Endothelial cell of umbilical vein (primary cell): ENCODE measurements at regions not wholly inside any gene's neighbourhood (a gene's known extent, or its start where the extent isn't known, plus 50 kb on each side); places are given as distances from the start of the nearest gene placed in this dataset.

Experiments
- BruUV-seq: library from RNA; stranded (reverse); fragments of 400-500 nt; replicated peaks from 2 replicates; lab custom pipeline; 2021; lab: Mats Ljungman, UMichigan
- CTCF ChIA-PET: fragments of 300-600, 350-600 bp; sonication (Branson Sonifier 250); formaldehyde crosslinking; loops from one replicate; lab custom pipeline; 2021; ENCODE audit warnings: antibody characterized with exemption, inconsistent platforms; lab: Charles Lee
- POLR2A ChIA-PET: fragments of 300-600, 350-600 bp; sonication (Branson Sonifier 250); formaldehyde crosslinking; loops from one replicate; lab custom pipeline; 2021; ENCODE audit warnings: antibody characterized with exemption, inconsistent platforms; lab: Charles Lee
- DNase-seq: peaks from one replicate; pipeline ENCODE4 v3.0.0-alpha.2; 2011; ENCODE audit warnings: low read depth, low spot score
- FAIRE-seq: peaks from 2 replicates; lab custom pipeline; 2011; peaks lifted over from hg19 to GRCh38; lab: Jason Lieb, UNC
- H2AFZ ChIP-seq: 2 replicates; pipeline ENCODE4 v1.6.0; 2012; ENCODE audit warnings: low read depth, low read length, control low read depth, inconsistent platforms
- H3K27ac ChIP-seq: 2 replicates; pipeline ENCODE4 v1.5.1; 2011; ENCODE audit warnings: low read depth, mild to moderate bottlenecking, control low read depth, low read length, moderate library complexity; ENCODE audit not compliant: insufficient read depth
- H3K27me3 ChIP-seq, 2 experiments: 2 replicates each; pipeline versions ENCODE4 v1.6.0 to v1.6.1; 2011; ENCODE audit warnings: low read length in 2 of 2, mixed read lengths in 1 of 2; ENCODE audit not compliant: control insufficient read depth in 2 of 2, insufficient read depth in 2 of 2
- H3K36me3 ChIP-seq, 2 experiments: 2 replicates in 1 of 2; 3 replicates in 1 of 2; pipeline ENCODE4 v1.5.1; 2011; ENCODE audit warnings: low read length in 2 of 2, mild to moderate bottlenecking in 1 of 2, moderate library complexity in 1 of 2; ENCODE audit not compliant: control insufficient read depth in 2 of 2, insufficient read depth in 2 of 2; ENCODE audit errors: extremely low read depth in 1 of 2
- H3K4me1 ChIP-seq: 3 replicates; pipeline ENCODE4 v1.5.1; 2011; ENCODE audit warnings: mild to moderate bottlenecking, low read length; ENCODE audit not compliant: control insufficient read depth, insufficient read depth; ENCODE audit errors: extremely low read depth
- H3K4me2 ChIP-seq: 2 replicates; pipeline ENCODE4 v1.6.1; 2011; ENCODE audit warnings: low read length, control low read depth, mixed read lengths; ENCODE audit not compliant: insufficient read depth
- H3K4me3 ChIP-seq, 3 experiments: fragments of 200-600 bp in 1 of 3; sonication (generic), shearing (Covaris generic) in 1 of 3; replicated peaks in 1 of 3; 2 replicates each; pipeline ENCODE4 v1.5.1; 2011 to 2016; ENCODE audit warnings: control low read depth in 3 of 3, low read length in 3 of 3, mild to moderate bottlenecking in 2 of 3, inconsistent platforms in 1 of 3, low read depth in 1 of 3, moderate library complexity in 1 of 3; ENCODE audit not compliant: insufficient read depth in 1 of 3
- H3K79me2 ChIP-seq: 2 replicates; pipeline ENCODE4 v1.6.0; 2012; ENCODE audit warnings: low read length, inconsistent platforms; ENCODE audit not compliant: control insufficient read depth, insufficient read depth
- H3K9ac ChIP-seq: replicated peaks from 2 replicates; pipeline ENCODE3; 2011; ENCODE audit warnings: low read length, control low read depth; ENCODE audit not compliant: insufficient read depth; ENCODE audit errors: extremely low read depth
- H3K9me1 ChIP-seq: replicated peaks from 3 replicates; pipeline ENCODE4 v1.6.0; 2011; ENCODE audit warnings: mild to moderate bottlenecking, low read length; ENCODE audit not compliant: control insufficient read depth, insufficient read depth; ENCODE audit errors: extremely low read depth
- H3K9me3 ChIP-seq: replicated peaks from 2 replicates; pipeline ENCODE4 v1.5.1; 2012; ENCODE audit warnings: low read length, inconsistent platforms; ENCODE audit not compliant: control insufficient read depth, insufficient read depth
- H4K20me1 ChIP-seq: replicated peaks from 2 replicates; pipeline ENCODE3; 2011; ENCODE audit warnings: mild to moderate bottlenecking, low read length; ENCODE audit not compliant: control insufficient read depth, insufficient read depth; ENCODE audit errors: extremely low read depth
- CTCF ChIP-seq, 2 donors: IDR thresholded peaks; 1 replicate in 1 of 2; 2 replicates in 1 of 2; pipeline ENCODE4 v1.5.1; 2011; ENCODE audit warnings: low read length in 2 of 2, mild to moderate bottlenecking in 2 of 2, moderate library complexity in 2 of 2, control low read depth in 1 of 2, inconsistent platforms in 1 of 2, low read depth in 1 of 2; ENCODE audit not compliant: insufficient read depth in 1 of 2; ENCODE audit errors: extremely low read depth in 1 of 2
- EZH2 ChIP-seq: IDR thresholded peaks from 2 replicates; pipeline ENCODE4 v1.6.1; 2012; ENCODE audit warnings: borderline replicate concordance, low read depth, mild to moderate bottlenecking, moderate library complexity, low read length, inconsistent platforms; ENCODE audit not compliant: severe bottlenecking
- FOS ChIP-seq: IDR thresholded peaks from 2 replicates; pipeline ENCODE4 v1.6.1; 2011; ENCODE audit warnings: mild to moderate bottlenecking, low read length, moderate library complexity, borderline replicate concordance; ENCODE audit not compliant: insufficient read depth
- GATA2 ChIP-seq: IDR thresholded peaks from 2 replicates; pipeline ENCODE4 v1.7.0; 2011; ENCODE audit warnings: low read depth, mild to moderate bottlenecking, moderate library complexity, mixed read lengths, low read length; ENCODE audit not compliant: insufficient read length, insufficient read depth
- JUN ChIP-seq: IDR thresholded peaks from 2 replicates; pipeline ENCODE4 v1.6.1; 2011; ENCODE audit warnings: borderline replicate concordance, low read depth; ENCODE audit not compliant: insufficient read length, insufficient read depth
- MAX ChIP-seq: IDR thresholded peaks from 2 replicates; pipeline ENCODE4 v1.6.1; 2011; ENCODE audit not compliant: insufficient read depth, insufficient read length
- MYC ChIP-seq: IDR thresholded peaks from one replicate; pipeline ENCODE4 v1.6.1; 2011; ENCODE audit warnings: mild to moderate bottlenecking, low read depth, low read length
- POLR2A ChIP-seq: IDR thresholded peaks from 2 replicates; pipeline ENCODE4 v1.6.1; 2012; ENCODE audit warnings: low read depth, mild to moderate bottlenecking, control low read depth, low read length
- POLR2AphosphoS5 ChIP-seq: IDR thresholded peaks from 2 replicates; pipeline ENCODE4 v1.6.1; 2012; ENCODE audit warnings: low read depth, mild to moderate bottlenecking, control low read depth, low read length, moderate library complexity; ENCODE audit not compliant: insufficient read depth
- dilution Hi-C: fragments of 300-500 bp; cut with MboI; formaldehyde crosslinking; loops from one replicate; pipeline ENCODE4 v1.15.0; 2019; ENCODE audit warnings: low sequenced_read_pairs; ENCODE audit not compliant: extremely low pct_ligation_motif_present
- intact Hi-C: fragments of 100-400 bp; cut with micrococcal nuclease; formaldehyde crosslinking; loops from one replicate; pipeline ENCODE4 v1.10.0; 2022

- CTCF ChIA-PET: interaction anchor here (2.1 kb wide), 1 partner anchor 16 kb away, joined by 6 read pairs; no protein-coding TSS in a partner anchor
- no peaks in the 10 kb centered on the region for H3K27me3 ChIP-seq
- DNase-seq: no peak
- H3K9ac ChIP-seq: no peak overlapping the region
- intact Hi-C loops: no loop called here
- POLR2A ChIA-PET: no interaction called here
- no peak overlapping the region for H2AFZ ChIP-seq
- H3K4me2 ChIP-seq: no peak overlapping the region
- peaks cover 22% of the 10 kb centered on the region for H3K4me1 ChIP-seq
- H4K20me1 ChIP-seq: no peaks in the 10 kb centered on the region
- no peaks in the 10 kb centered on the region for H3K79me2 ChIP-seq
- no peak overlapping the region for H3K4me3 ChIP-seq
- no peak for TF ChIP-seq JUN
- no peak for TF ChIP-seq POLR2AphosphoS5
- no peak for TF ChIP-seq CTCF (IDR thresholded peaks at IDR 0.05; ENCODE audit: extremely low read depth in 1 of 2, insufficient read depth in 1 of 2, low read depth in 1 of 2, low read length in 2 of 2)
- no peak for TF ChIP-seq EZH2
- TF ChIP-seq POLR2A: no peak
- TF ChIP-seq GATA2: no peak
- no peak for TF ChIP-seq MAX
- no peak for TF ChIP-seq MYC
- TF ChIP-seq FOS: no peak
- no TSS peak for BruUV-seq
- H3K27ac ChIP-seq: no peak overlapping the region
- no peak for FAIRE-seq
- H3K36me3 ChIP-seq: no peaks in the 10 kb centered on the region
- dilution Hi-C loops: no loop called here
- no peaks in the 10 kb centered on the region for H3K9me3 ChIP-seq
- no peaks in the 10 kb centered on the region for H3K9me1 ChIP-seq
These were observed 55.0 kb upstream of the GSE1 start for GRCh38 chr16:85557971-85558657.
